ENCODE measurements at regions not wholly inside any gene's neighbourhood (a gene's known extent, or its start where the extent isn't known, plus 50 kb on each side); places are given as distances from the start of the nearest gene placed in this dataset.
A peak's percentile ranks its signal among the peaks of the same experiment; 100 is the strongest.
"Not testable (repeated sequence)": the region's sequence is repeated elsewhere in the genome, so short reads cannot be mapped to it uniquely, and the experiment has no call there.

- H3K27me3 Mint-ChIP-seq (ENCODE audit: low read depth): peaks cover 5% of the 10 kb centered on the region
Observed at GRCh38 chr18:10604182-10604581, 78.4 kb downstream of the NAPG start.

GRCh38 chr18:10606881-10607280 is 81.1 kb downstream of the NAPG start:
- H3K36me3 Mint-ChIP-seq (ENCODE audit: insufficient read depth); DNase-seq; H3K4me3 Mint-ChIP-seq; H3K4me1 Mint-ChIP-seq (ENCODE audit: low read depth); H3K27me3 Mint-ChIP-seq (ENCODE audit: low read depth): not testable (repeated sequence)
- peak in 1 of 2 donors; percentile 14 for ATAC-seq
- H3K9me3 Mint-ChIP-seq: peaks cover 18% of the 10 kb centered on the region

More at GRCh38 chr18:10604182-10604581, 78.4 kb downstream of the NAPG start:
- DNase-seq: no peak
- no peak overlapping the region for H3K4me3 Mint-ChIP-seq
- no peak for ATAC-seq
- H3K9me3 Mint-ChIP-seq: peaks cover 18% of the 10 kb centered on the region
- peaks cover 2% of the 10 kb centered on the region for H3K36me3 Mint-ChIP-seq (ENCODE audit: insufficient read depth)
- H3K4me1 Mint-ChIP-seq (ENCODE audit: low read depth): no peaks in the 10 kb centered on the region

- not testable (repeated sequence) for DNase-seq; H3K4me3 Mint-ChIP-seq; ATAC-seq; H3K27me3 Mint-ChIP-seq (ENCODE audit: low read depth); H3K36me3 Mint-ChIP-seq (ENCODE audit: insufficient read depth); H3K4me1 Mint-ChIP-seq (ENCODE audit: low read depth)
- H3K9me3 Mint-ChIP-seq: peaks cover 16% of the 10 kb centered on the region
Observed at GRCh38 chr18:10607332-10608248, 81.8 kb downstream of the NAPG start.

- not testable (repeated sequence) for H3K36me3 Mint-ChIP-seq (ENCODE audit: insufficient read depth); H3K9me3 Mint-ChIP-seq; ATAC-seq; H3K27me3 Mint-ChIP-seq (ENCODE audit: low read depth); H3K4me1 Mint-ChIP-seq (ENCODE audit: low read depth); DNase-seq; H3K4me3 Mint-ChIP-seq
Observed at GRCh38 chr18:10608450-10608849, 82.6 kb downstream of the NAPG start.

- not testable (repeated sequence) for H3K36me3 Mint-ChIP-seq (ENCODE audit: insufficient read depth); DNase-seq; H3K4me3 Mint-ChIP-seq; H3K4me1 Mint-ChIP-seq (ENCODE audit: low read depth); ATAC-seq; H3K9me3 Mint-ChIP-seq; H3K27me3 Mint-ChIP-seq (ENCODE audit: low read depth)
Observed at GRCh38 chr18:10609046-10609445, 83.2 kb downstream of the NAPG start.

- H3K4me1 Mint-ChIP-seq (ENCODE audit: low read depth); H3K9me3 Mint-ChIP-seq; H3K4me3 Mint-ChIP-seq; DNase-seq; H3K36me3 Mint-ChIP-seq (ENCODE audit: insufficient read depth); H3K27me3 Mint-ChIP-seq (ENCODE audit: low read depth): not testable (repeated sequence)
- ATAC-seq: peak in 1 of 2 donors; percentile 27
Observed at GRCh38 chr18:10613226-10613625, 87.4 kb downstream of the NAPG start.

- not testable (repeated sequence) for H3K4me3 Mint-ChIP-seq; H3K36me3 Mint-ChIP-seq (ENCODE audit: insufficient read depth); DNase-seq; H3K4me1 Mint-ChIP-seq (ENCODE audit: low read depth); ATAC-seq; H3K9me3 Mint-ChIP-seq; H3K27me3 Mint-ChIP-seq (ENCODE audit: low read depth)
Observed at GRCh38 chr18:10616714-10617113, 90.9 kb downstream of the NAPG start.

GRCh38 chr18:10618797-10619196 is 93.0 kb downstream of the NAPG start:
- H3K4me3 Mint-ChIP-seq; H3K36me3 Mint-ChIP-seq (ENCODE audit: insufficient read depth): not testable (repeated sequence)

GRCh38 chr18:10619280-10619679 is 93.5 kb downstream of the NAPG start:
- not testable (repeated sequence) for DNase-seq; H3K36me3 Mint-ChIP-seq (ENCODE audit: insufficient read depth); H3K4me1 Mint-ChIP-seq (ENCODE audit: low read depth); H3K4me3 Mint-ChIP-seq; H3K9me3 Mint-ChIP-seq; H3K27me3 Mint-ChIP-seq (ENCODE audit: low read depth); ATAC-seq

More at GRCh38 chr18:10618797-10619196, 93.0 kb downstream of the NAPG start:
- not testable (repeated sequence) for ATAC-seq; H3K4me1 Mint-ChIP-seq (ENCODE audit: low read depth); DNase-seq; H3K9me3 Mint-ChIP-seq; H3K27me3 Mint-ChIP-seq (ENCODE audit: low read depth)

- not testable (repeated sequence) for H3K27me3 Mint-ChIP-seq (ENCODE audit: low read depth); H3K9me3 Mint-ChIP-seq; ATAC-seq; H3K36me3 Mint-ChIP-seq (ENCODE audit: insufficient read depth); DNase-seq; H3K4me1 Mint-ChIP-seq (ENCODE audit: low read depth); H3K4me3 Mint-ChIP-seq
Observed at GRCh38 chr18:10619833-10620232, 94.0 kb downstream of the NAPG start.
